ENCODE measurements at regions not wholly inside any gene's neighbourhood (a gene's known extent, or its start where the extent isn't known, plus 50 kb on each side); places are given as distances from the start of the nearest gene placed in this dataset.

DNA sequence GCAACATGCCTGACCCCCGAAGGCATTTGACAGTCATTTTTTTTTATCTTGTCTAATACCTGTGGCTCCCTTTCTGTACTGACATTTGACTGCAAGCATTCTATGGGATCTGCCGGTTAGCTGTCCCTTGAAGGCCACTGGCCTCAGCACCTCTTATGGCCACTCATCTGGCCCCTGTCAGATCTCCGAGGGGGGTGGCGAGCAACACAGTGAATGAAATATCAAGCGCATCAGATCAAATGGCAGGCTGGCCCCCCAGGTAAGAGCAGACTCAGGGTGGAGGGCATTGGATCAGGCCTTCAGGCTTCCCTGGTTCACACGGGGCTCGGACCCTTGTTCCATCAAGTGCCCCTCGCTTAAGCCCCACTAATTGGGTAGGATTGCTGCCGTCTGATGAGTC, 199.6 kb upstream of the MKI67 start:
- no peak for TF ChIP-seq SLC30A9 (CRISPR knock-in tag; IDR thresholded peaks at IDR 0.05)
- TF ChIP-seq ZNF239 (CRISPR knock-in tag; IDR thresholded peaks at IDR 0.05), result no peak
- no peak for TF ChIP-seq FOXJ3 (CRISPR knock-in tag; IDR thresholded peaks at IDR 0.05)
- TF ChIP-seq, protein P1, sequence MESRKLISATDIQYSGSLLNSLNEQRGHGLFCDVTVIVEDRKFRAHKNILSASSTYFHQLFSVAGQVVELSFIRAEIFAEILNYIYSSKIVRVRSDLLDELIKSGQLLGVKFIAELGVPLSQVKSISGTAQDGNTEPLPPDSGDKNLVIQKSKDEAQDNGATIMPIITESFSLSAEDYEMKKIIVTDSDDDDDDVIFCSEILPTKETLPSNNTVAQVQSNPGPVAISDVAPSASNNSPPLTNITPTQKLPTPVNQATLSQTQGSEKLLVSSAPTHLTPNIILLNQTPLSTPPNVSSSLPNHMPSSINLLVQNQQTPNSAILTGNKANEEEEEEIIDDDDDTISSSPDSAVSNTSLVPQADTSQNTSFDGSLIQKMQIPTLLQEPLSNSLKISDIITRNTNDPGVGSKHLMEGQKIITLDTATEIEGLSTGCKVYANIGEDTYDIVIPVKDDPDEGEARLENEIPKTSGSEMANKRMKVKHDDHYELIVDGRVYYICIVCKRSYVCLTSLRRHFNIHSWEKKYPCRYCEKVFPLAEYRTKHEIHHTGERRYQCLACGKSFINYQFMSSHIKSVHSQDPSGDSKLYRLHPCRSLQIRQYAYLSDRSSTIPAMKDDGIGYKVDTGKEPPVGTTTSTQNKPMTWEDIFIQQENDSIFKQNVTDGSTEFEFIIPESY (CRISPR knock-in tag; IDR thresholded peaks at IDR 0.05), result no peak
- no peak for TF ChIP-seq PHB2 (IDR thresholded peaks at IDR 0.05; ENCODE audit: low read depth)
- TF ChIP-seq GABPA (tag; conservative IDR thresholded peaks at IDR 0.05; ENCODE audit: low read depth), result no peak
- TF ChIP-seq SMARCE1 (IDR thresholded peaks at IDR 0.05), result no peak
- no peak for TF ChIP-seq DPF2 (IDR thresholded peaks at IDR 0.05)
- TF ChIP-seq, protein P2, sequence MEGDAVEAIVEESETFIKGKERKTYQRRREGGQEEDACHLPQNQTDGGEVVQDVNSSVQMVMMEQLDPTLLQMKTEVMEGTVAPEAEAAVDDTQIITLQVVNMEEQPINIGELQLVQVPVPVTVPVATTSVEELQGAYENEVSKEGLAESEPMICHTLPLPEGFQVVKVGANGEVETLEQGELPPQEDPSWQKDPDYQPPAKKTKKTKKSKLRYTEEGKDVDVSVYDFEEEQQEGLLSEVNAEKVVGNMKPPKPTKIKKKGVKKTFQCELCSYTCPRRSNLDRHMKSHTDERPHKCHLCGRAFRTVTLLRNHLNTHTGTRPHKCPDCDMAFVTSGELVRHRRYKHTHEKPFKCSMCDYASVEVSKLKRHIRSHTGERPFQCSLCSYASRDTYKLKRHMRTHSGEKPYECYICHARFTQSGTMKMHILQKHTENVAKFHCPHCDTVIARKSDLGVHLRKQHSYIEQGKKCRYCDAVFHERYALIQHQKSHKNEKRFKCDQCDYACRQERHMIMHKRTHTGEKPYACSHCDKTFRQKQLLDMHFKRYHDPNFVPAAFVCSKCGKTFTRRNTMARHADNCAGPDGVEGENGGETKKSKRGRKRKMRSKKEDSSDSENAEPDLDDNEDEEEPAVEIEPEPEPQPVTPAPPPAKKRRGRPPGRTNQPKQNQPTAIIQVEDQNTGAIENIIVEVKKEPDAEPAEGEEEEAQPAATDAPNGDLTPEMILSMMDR (IDR thresholded peaks at IDR 0.05 in 2 of 3, conservative IDR thresholded peaks at IDR 0.05 in 1 of 3; ENCODE audit: insufficient read depth in 2 of 3, low read depth in 1 of 3, low read length in 3 of 3), result no peak
- no peak for TF ChIP-seq RBFOX2 (IDR thresholded peaks at IDR 0.05; ENCODE audit: low read depth, low read length)

Measured in K562 (cell line).